ENCODE measurements at regions not wholly inside any gene's neighbourhood (a gene's known extent, or its start where the extent isn't known, plus 50 kb on each side); places are given as distances from the start of the nearest gene placed in this dataset.

DNA sequence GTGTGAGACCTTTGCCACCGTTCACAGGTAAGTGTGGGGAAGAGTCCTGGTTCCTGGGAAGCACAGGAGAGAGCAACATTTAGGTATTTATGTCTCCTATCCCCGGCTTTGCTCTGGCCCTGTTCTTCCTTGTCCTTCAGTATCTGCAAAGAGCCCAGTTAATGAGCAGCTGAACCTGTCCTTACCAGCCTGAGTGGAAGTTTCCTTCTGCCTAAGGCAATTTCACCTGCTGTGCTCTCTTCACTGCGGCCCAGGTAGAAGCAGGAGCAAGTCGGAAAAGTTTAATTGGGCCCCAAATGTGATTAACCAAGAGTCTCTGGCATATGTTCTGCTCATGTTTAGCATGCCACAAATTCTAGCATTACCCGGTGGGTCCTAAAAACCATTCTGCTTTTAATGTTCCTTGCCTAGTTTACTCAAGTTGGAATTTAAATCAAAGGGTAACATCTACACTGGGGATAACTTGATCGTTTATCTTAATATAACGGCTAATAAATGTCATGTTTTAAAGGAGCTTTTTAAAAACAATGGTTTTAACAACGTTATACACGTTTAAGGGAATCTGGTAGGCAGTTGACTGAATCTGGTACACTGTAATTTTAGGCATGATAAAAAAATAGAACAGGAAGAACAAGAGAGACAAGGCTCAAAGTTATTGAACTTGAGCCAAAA, 817.1 kb downstream of the TYW1 start:
- H2AFZ ChIP-seq (ENCODE audit: low read length): no peak overlapping the region
- no peaks in the 10 kb centered on the region for H3K27me3 ChIP-seq (replicated peaks; ENCODE audit: insufficient read depth, low read length)
- DNase-seq: no peak
- no peaks in the 10 kb centered on the region for H3K9me3 ChIP-seq (replicated peaks; ENCODE audit: insufficient read depth, low read length)
- no peaks in the 10 kb centered on the region for H3K36me3 ChIP-seq (replicated peaks; ENCODE audit: insufficient read depth, low read length)
- no peaks in the 10 kb centered on the region for H4K20me1 ChIP-seq (ENCODE audit: insufficient read depth, low read length)
- no peak overlapping the region for H3K4me3 ChIP-seq (ENCODE audit: low read length)
- no peaks in the 10 kb centered on the region for H3F3A ChIP-seq (ENCODE audit: insufficient read depth, low read length)
- no peak overlapping the region for H3K4me2 ChIP-seq (ENCODE audit: low read depth, low read length)
- TF ChIP-seq CTCF (IDR thresholded peaks at IDR 0.05; ENCODE audit: low read length) (no peak), EZH2 (optimal IDR thresholded peaks at IDR 0.05; ENCODE audit: low read depth, low read length) (no peak), EZH2phosphoT487 (IDR thresholded peaks at IDR 0.05; ENCODE audit: low read length) (no peak)
- H3K9ac ChIP-seq (ENCODE audit: low read length): no peak overlapping the region
- no peak overlapping the region for H3K27ac ChIP-seq (ENCODE audit: low read length)
- H3K79me2 ChIP-seq (ENCODE audit: low read length): no peaks in the 10 kb centered on the region
- H3K4me1 ChIP-seq (ENCODE audit: low read length): no peaks in the 10 kb centered on the region
- no peaks in the 10 kb centered on the region for H3K9me2 ChIP-seq (replicated peaks; ENCODE audit: insufficient read depth, low read length)

GRCh38 chr7:67817481-67817880, 820.8 kb downstream of the TYW1 start:
- Histone ChIP-seq H3K36me3 (replicated peaks; ENCODE audit: insufficient read depth, low read length) (no peaks in the 10 kb centered on the region), H3K9me3 (replicated peaks; ENCODE audit: insufficient read depth, low read length) (no peaks in the 10 kb centered on the region), H3K27ac (ENCODE audit: low read length) (no peak overlapping the region), H3K27me3 (replicated peaks; ENCODE audit: insufficient read depth, low read length) (no peaks in the 10 kb centered on the region), H3K79me2 (ENCODE audit: low read length) (no peaks in the 10 kb centered on the region), H3K9ac (ENCODE audit: low read length) (no peak overlapping the region), H3K9me2 (replicated peaks; ENCODE audit: insufficient read depth, low read length) (no peaks in the 10 kb centered on the region), H3F3A (ENCODE audit: insufficient read depth, low read length) (no peaks in the 10 kb centered on the region), H3K4me1 (ENCODE audit: low read length) (no peaks in the 10 kb centered on the region), H4K20me1 (ENCODE audit: insufficient read depth, low read length) (no peaks in the 10 kb centered on the region), H3K4me3 (ENCODE audit: low read length) (no peak overlapping the region), H2AFZ (ENCODE audit: low read length) (no peak overlapping the region), H3K4me2 (ENCODE audit: low read depth, low read length) (no peak overlapping the region)
- TF ChIP-seq EZH2 (optimal IDR thresholded peaks at IDR 0.05; ENCODE audit: low read depth, low read length) (no peak), CTCF (IDR thresholded peaks at IDR 0.05; ENCODE audit: low read length) (no peak), EZH2phosphoT487 (IDR thresholded peaks at IDR 0.05; ENCODE audit: low read length) (no peak)
- DNase-seq: no peak

- Histone ChIP-seq H3K4me3 (ENCODE audit: low read length) (no peak overlapping the region), H2AFZ (ENCODE audit: low read length) (no peak overlapping the region), H3K4me2 (ENCODE audit: low read depth, low read length) (no peak overlapping the region), H3K9me2 (replicated peaks; ENCODE audit: insufficient read depth, low read length) (no peaks in the 10 kb centered on the region), H3K36me3 (replicated peaks; ENCODE audit: insufficient read depth, low read length) (no peaks in the 10 kb centered on the region), H3F3A (ENCODE audit: insufficient read depth, low read length) (no peaks in the 10 kb centered on the region), H3K79me2 (ENCODE audit: low read length) (no peaks in the 10 kb centered on the region), H3K27ac (ENCODE audit: low read length) (no peak overlapping the region), H3K9me3 (replicated peaks; ENCODE audit: insufficient read depth, low read length) (no peaks in the 10 kb centered on the region), H3K9ac (ENCODE audit: low read length) (no peak overlapping the region), H3K27me3 (replicated peaks; ENCODE audit: insufficient read depth, low read length) (no peaks in the 10 kb centered on the region), H4K20me1 (ENCODE audit: insufficient read depth, low read length) (no peaks in the 10 kb centered on the region), H3K4me1 (ENCODE audit: low read length) (no peaks in the 10 kb centered on the region)
- no peak for DNase-seq
- TF ChIP-seq CTCF (IDR thresholded peaks at IDR 0.05; ENCODE audit: low read length) (no peak), EZH2phosphoT487 (IDR thresholded peaks at IDR 0.05; ENCODE audit: low read length) (no peak), EZH2 (optimal IDR thresholded peaks at IDR 0.05; ENCODE audit: low read depth, low read length) (no peak)
Observed at GRCh38 chr7:67821116-67821515, 824.5 kb downstream of the TYW1 start.
